ENCODE measurements at regions not wholly inside any gene's neighbourhood (a gene's known extent, or its start where the extent isn't known, plus 50 kb on each side); places are given as distances from the start of the nearest gene placed in this dataset.

- 27% methylated on average over 2 of the region's 2 CpGs for WGBS (ENCODE audit: missing lambda C conversion rate)
- Histone ChIP-seq H3K27ac (no peak overlapping the region), H3K9me3 (no peaks in the 10 kb centered on the region), H3K4me2 (no peak overlapping the region), H3K4me3 (no peak overlapping the region), H3K4me1 (no peaks in the 10 kb centered on the region)
- ATAC-seq (no peak), FAIRE-seq (no peak), DNase-seq (ENCODE audit: low read depth in 1 of 2, low spot score in 1 of 2) (no peak)
- TF ChIP-seq SMC3 (IDR thresholded peaks at IDR 0.05), result no peak
- no peak for TF ChIP-seq BHLHE40 (IDR thresholded peaks at IDR 0.05; ENCODE audit: low read depth, low read length)
- TF ChIP-seq ZNF302 (CRISPR knock-in tag; IDR thresholded peaks at IDR 0.05), result no peak
- no peak for TF ChIP-seq ESRRA (IDR thresholded peaks at IDR 0.05; ENCODE audit: borderline replicate concordance, low read length)
- TF ChIP-seq PHF8 (IDR thresholded peaks at IDR 0.05; ENCODE audit: borderline replicate concordance, low read depth), result no peak
- no peak for TF ChIP-seq FOSL2 (IDR thresholded peaks at IDR 0.05)
- TF ChIP-seq FOSL2 (CRISPR knock-in tag; IDR thresholded peaks at IDR 0.05), result no peak
- TF ChIP-seq HDAC2 (IDR thresholded peaks at IDR 0.05), result no peak
- TF ChIP-seq EHF (CRISPR knock-in tag; IDR thresholded peaks at IDR 0.05), result no peak
- no peak for TF ChIP-seq SREBF2 (IDR thresholded peaks at IDR 0.05)
- TF ChIP-seq BCL3 (IDR thresholded peaks at IDR 0.05), result no peak
- TF ChIP-seq CBX2 (IDR thresholded peaks at IDR 0.05; ENCODE audit: borderline replicate concordance, low read depth), result no peak
- no peak for TF ChIP-seq ATOH8 (CRISPR knock-in tag; IDR thresholded peaks at IDR 0.05; ENCODE audit: low read depth)
- TF ChIP-seq NFE2L2 (conservative IDR thresholded peaks at IDR 0.05; ENCODE audit: low read length), result no peak
- TF ChIP-seq RFX5 (IDR thresholded peaks at IDR 0.05), result no peak
- TF ChIP-seq, protein P1, sequence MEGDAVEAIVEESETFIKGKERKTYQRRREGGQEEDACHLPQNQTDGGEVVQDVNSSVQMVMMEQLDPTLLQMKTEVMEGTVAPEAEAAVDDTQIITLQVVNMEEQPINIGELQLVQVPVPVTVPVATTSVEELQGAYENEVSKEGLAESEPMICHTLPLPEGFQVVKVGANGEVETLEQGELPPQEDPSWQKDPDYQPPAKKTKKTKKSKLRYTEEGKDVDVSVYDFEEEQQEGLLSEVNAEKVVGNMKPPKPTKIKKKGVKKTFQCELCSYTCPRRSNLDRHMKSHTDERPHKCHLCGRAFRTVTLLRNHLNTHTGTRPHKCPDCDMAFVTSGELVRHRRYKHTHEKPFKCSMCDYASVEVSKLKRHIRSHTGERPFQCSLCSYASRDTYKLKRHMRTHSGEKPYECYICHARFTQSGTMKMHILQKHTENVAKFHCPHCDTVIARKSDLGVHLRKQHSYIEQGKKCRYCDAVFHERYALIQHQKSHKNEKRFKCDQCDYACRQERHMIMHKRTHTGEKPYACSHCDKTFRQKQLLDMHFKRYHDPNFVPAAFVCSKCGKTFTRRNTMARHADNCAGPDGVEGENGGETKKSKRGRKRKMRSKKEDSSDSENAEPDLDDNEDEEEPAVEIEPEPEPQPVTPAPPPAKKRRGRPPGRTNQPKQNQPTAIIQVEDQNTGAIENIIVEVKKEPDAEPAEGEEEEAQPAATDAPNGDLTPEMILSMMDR (IDR thresholded peaks at IDR 0.05), result no peak
- TF ChIP-seq TFCP2L1 (CRISPR knock-in tag; IDR thresholded peaks at IDR 0.05), result no peak
- TF ChIP-seq RCOR1 (IDR thresholded peaks at IDR 0.05; ENCODE audit: low read depth, low read length), result no peak
- POLR2A ChIA-PET, result no interaction called here
- CTCF ChIA-PET, result interaction anchor here (1.5 kb wide), 1 partner anchor 181 kb away, joined by 3 read pairs; no protein-coding TSS in a partner anchor
Measured at GRCh38 chr6:148285205-148285604, 57.4 kb upstream of the SASH1 start.

- 72% methylated on average over 5 of the region's 5 CpGs for WGBS (ENCODE audit: missing lambda C conversion rate)
- Histone ChIP-seq H3K4me2 (no peak overlapping the region), H3K27ac (no peak overlapping the region), H3K4me1 (no peaks in the 10 kb centered on the region), H3K4me3 (no peak overlapping the region), H3K9me3 (no peaks in the 10 kb centered on the region)
- DNase-seq (ENCODE audit: low read depth in 1 of 2, low spot score in 1 of 2) (no peak), ATAC-seq (no peak), FAIRE-seq (no peak)
- ChIA-PET POLR2A (no interaction called here), CTCF (interaction anchor here (0.6 kb wide), 1 partner anchor 1161 kb away, joined by 3 read pairs; no protein-coding TSS in a partner anchor)
- TF ChIP-seq NPAS2 (CRISPR knock-in tag; IDR thresholded peaks at IDR 0.05; ENCODE audit: borderline replicate concordance), result no peak
- no peak for TF ChIP-seq RARB (CRISPR knock-in tag; IDR thresholded peaks at IDR 0.05)
- no peak for TF ChIP-seq FOSL2 (IDR thresholded peaks at IDR 0.05)
- no peak for TF ChIP-seq FOSL2 (CRISPR knock-in tag; IDR thresholded peaks at IDR 0.05)
Measured at GRCh38 chr6:148286563-148286962, 56.1 kb upstream of the SASH1 start.

DNA sequence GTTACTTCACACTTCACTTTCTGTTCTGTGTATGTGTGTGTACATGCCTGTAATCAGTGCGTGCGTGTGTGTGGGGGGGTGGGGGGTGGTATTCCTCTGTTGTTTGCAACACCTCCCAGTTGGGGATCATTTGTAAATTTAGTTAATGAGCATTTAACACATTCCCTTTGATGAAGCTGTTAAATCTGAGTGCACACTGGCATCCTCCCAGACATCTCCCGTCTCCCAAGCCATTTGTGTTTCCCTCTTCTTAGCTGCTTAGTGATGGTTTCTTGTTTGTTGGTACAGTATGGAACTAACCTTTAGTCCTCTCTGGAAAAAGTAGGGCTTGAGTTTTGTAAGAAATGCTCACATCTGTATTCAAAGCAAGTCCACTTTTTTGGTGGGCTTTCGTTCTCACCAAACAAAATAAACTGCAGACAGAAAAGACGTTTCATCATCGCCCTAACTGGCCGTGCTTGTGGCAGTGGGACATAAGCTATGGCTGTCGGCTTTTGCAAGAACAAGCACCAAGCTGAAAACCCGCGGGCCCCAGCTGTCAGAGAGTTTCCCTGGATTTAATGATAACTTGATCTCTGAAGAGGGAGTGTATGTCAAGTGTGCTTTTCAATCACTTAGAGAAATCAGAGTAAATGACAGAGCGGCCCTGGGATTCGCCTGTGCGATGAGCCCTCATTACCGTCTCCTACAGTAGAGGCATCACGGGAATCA lies 54.9 kb upstream of the SASH1 start:
- DNase-seq (ENCODE audit: low read depth in 1 of 2, low spot score in 1 of 2), result no peak
- Histone ChIP-seq H3K4me3 (no peak overlapping the region), H3K4me2 (no peak overlapping the region), H3K27ac (no peak overlapping the region), H3K9me3 (no peaks in the 10 kb centered on the region), H3K4me1 (no peaks in the 10 kb centered on the region)
- ChIA-PET POLR2A (no interaction called here), CTCF (interaction anchor here (0.6 kb wide), 1 partner anchor 53 kb away, joined by 4 read pairs; no protein-coding TSS in a partner anchor)
- 79% methylated on average over 15 of the region's 15 CpGs for WGBS (ENCODE audit: missing lambda C conversion rate)
- no peak for TF ChIP-seq JUNB (IDR thresholded peaks at IDR 0.05)
- no peak for TF ChIP-seq CHD2 (IDR thresholded peaks at IDR 0.05; ENCODE audit: low read length, partially characterized antibody)
- no peak for TF ChIP-seq TP53 (CRISPR knock-in tag; IDR thresholded peaks at IDR 0.05)
- TF ChIP-seq FOXS1 (CRISPR knock-in tag; IDR thresholded peaks at IDR 0.05), result no peak
- no peak for TF ChIP-seq HES2 (IDR thresholded peaks at IDR 0.05)
- no peak for TF ChIP-seq ZFP36 (IDR thresholded peaks at IDR 0.05; ENCODE audit: borderline replicate concordance, partially characterized antibody)
- TF ChIP-seq EHMT2 (IDR thresholded peaks at IDR 0.05; ENCODE audit: low read depth), result no peak
- TF ChIP-seq RCOR1 (IDR thresholded peaks at IDR 0.05; ENCODE audit: low read depth, low read length), result no peak
- no peak for TF ChIP-seq ZC3H11A (IDR thresholded peaks at IDR 0.05)
- no peak for TF ChIP-seq ZSCAN20 (CRISPR knock-in tag; IDR thresholded peaks at IDR 0.05)
- no peak for TF ChIP-seq BHLHE40 (IDR thresholded peaks at IDR 0.05; ENCODE audit: low read depth, low read length)
- no peak for FAIRE-seq
- no peak for ATAC-seq
